NCI-H526 treated with DMSO at 0.1 percent for 48 hours (cell line): ENCODE measurements at regions not wholly inside any gene's neighbourhood (a gene's known extent, or its start where the extent isn't known, plus 50 kb on each side); places are given as distances from the start of the nearest gene placed in this dataset.
A peak's percentile ranks its signal among the peaks of the same experiment; 100 is the strongest.
"Not testable (repeated sequence)": the region's sequence is repeated elsewhere in the genome, so short reads cannot be mapped to it uniquely, and the experiment has no call there.

ENCODE experiments used
- DNase-seq: peaks from one replicate; lab custom pipeline; 2025; lab: John Stamatoyannopoulos, UW

DNA sequence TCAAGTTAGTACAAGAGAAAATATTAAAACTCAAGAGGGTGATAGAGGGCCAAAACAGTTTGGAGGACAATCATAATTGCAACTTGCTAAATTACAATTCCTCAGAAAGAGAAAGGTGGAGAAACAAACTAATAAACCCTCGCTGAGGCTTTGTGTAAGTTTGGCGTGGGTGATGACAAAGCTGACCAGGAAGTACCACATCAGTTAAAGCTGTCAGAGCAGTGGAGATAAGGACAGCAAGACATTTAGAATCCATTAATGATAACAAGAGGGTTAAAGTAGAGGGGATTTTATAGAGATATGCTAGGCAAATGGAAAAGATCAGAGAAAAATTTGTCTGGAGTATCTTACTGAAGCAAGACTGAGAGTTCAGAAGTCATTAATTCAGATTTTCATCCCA lies 334.4 kb downstream of the TFAP2B start:
- no peak for DNase-seq

DNA sequence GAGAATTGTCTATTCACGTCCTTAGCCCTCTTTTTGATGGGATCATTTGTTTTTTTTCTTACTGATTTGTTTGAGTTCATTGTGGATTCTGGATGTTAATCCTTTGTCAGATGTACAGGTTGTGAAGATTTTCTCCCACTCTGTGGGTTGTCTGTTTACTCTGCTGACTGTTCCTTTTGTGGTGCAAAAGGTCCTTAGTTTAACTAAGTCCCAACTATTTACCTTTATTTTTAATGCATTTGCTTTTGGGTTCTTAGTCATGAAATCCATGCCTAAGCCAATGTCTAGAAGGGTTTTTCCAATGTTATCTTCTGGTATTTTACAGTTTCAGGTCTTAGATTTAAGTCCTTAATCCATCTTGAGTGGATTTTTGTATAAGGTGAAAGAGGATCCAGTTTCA lies 336.3 kb downstream of the TFAP2B start:
- not testable (repeated sequence) for DNase-seq

DNA sequence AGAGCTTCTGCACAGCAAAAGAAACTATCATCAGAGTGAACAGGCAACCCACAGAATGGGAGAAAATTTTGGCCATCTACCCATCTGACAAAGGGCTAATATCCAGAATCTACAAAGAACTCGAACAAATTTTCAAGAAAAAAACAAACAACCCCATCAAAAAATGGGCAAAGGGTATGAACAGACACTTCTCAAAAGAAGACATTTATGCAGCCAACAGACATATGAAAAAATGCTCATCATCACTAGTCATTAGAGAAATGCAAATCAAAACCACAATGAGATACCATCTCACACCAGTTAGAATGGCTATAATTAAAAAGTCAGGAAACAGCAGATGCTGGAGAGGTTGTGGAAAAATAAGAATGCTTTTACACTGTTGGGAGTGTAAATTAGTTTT lies 340.6 kb downstream of the TFAP2B start:
- DNase-seq: not testable (repeated sequence)

DNA sequence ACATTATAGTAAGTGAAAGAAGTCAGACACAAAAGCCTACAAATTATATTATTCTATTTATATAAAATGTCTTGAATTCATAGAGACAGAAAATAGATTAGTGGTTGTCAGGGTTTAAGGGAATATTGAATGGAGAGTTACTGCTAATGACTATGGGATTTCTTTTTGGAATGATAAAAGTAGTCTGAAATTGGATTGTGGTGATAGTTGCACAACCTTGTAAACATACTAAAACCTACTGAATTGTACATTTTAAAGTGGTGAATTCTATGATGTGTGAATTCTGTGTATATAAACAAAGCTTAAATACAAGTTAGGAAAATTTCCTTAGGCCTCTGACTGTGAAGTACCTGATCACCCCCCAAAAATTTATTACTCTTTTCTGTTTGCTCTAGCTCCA lies 343.1 kb downstream of the TFAP2B start:
- DNase-seq: no peak

DNA sequence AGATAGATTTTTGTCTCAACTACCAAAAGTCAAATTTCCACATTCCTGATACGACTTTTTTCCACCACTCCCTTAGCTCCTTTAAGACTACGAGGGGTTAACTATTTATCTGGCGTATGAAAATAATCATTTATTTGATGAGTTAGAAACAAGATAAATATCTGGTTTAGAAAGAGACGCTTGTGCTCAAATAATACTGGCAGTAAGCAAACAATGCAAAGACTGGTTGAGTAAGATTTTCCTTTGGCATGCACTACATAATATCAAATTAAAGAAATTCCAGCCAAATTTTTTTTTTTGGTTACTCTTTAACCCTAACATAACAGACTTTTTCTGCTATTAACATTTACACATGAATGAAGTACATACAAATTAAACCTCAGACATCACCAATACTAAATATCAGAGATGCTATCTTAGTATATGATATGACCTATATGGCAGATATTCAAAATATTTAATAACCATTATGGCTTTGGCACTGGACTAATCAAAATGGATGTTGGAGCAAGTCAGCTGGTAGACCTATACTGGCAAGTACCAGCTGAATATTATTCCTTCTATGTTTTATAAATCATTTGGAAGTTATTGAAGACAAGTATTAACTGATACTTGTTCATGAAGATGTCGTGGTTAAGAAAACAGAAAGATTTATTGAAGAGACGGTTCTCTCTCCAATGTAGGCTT lies 345.3 kb downstream of the TFAP2B start:
- DNase-seq: no peak

DNA sequence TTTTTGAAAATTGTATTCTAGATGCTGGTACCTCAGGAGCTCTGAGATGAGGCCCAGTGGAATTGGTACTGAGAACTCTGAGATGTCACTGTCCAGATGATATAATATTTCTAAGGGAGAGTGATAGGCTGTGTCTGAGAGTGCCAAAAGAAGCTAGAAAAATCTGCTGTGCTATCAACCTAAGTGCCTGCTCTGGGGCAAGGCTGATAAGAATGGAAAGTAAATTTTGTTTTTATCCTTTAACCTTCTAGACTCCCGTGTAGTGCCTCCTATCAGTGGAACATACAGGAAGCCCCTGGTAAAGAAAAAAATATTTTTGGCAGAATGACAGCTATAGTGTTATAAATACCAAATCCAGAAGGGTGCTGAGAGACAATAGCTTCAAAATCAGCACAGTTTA lies 348.2 kb downstream of the TFAP2B start:
- DNase-seq: no peak

DNA sequence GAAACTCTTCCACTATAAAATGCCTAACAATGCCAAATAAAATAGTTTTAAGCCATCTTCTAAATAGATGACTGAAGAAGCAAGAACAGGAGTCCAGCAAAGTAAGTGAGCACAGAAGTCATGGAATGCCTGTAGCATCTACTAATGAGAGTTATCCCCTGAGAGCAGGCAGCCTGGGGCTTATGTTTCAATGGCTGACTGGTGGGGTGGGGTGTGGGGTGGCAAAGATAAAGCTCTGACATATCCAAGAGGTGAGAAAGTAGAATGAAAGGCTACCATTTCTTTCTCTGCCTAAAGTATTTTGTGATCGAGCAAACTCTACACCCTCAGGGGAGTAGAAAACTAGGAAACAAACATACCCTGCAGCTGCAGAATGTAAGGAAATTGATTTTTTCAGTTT lies 348.8 kb downstream of the TFAP2B start:
- no peak for DNase-seq

DNA sequence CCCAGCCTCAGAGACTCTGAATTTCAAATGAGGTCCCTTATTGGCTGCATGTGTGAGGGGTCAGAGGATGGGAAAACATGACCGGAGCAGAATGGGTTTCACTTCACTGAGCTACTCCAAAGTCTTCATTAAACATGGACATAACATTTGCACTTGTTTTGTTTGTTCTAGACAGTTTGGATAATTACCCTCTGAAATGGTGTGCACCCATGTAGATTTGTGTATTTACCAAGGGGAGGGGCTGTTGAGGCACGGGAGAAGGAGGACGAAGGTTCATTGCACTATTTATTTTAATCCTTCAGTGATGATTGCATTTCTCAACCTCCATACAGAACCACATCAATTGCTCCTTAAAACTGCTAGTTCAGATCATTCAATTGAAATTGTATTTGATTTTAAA lies 364.2 kb downstream of the TFAP2B start:
- peak; percentile 69 for DNase-seq

DNA sequence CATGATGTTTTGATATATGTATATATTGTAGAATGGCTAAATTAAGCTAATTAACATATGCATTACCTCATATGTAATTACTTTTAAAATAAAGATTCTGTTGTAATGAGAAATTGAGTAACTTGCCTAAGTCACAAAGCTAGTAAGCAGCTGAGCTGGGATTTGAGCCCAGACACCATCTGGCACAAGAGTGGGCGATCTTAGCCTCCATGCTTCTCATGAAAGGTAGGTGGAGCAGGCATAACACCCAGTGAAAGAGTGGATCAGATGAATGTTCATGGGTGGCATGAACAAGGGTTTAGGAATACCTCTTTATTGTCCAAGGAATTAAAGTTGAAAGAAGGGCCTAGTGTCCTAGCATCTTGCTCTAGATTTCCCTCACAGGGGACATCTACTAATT lies 365.4 kb downstream of the TFAP2B start:
- DNase-seq: no peak

DNA sequence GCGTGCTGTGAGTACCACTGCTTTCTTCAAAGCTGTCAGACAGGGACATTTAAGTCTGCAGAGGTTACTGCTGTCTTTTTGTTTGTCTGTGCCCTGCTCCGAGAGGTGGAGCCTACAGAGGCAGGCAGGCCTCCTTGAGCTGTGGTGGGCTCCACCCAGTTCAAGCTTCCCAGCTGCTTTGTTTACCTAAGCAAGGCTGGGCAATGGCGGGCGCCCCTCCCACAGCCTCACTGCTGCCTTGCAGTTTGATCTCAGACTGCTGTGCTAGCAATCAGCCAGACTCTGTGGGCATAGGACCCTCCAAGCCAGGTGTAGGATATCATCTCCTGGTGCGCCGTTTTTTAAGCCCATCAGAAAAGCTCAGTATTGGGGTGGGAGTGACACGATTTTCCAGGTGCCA lies 374.5 kb downstream of the TFAP2B start:
- DNase-seq: not testable (repeated sequence)

DNA sequence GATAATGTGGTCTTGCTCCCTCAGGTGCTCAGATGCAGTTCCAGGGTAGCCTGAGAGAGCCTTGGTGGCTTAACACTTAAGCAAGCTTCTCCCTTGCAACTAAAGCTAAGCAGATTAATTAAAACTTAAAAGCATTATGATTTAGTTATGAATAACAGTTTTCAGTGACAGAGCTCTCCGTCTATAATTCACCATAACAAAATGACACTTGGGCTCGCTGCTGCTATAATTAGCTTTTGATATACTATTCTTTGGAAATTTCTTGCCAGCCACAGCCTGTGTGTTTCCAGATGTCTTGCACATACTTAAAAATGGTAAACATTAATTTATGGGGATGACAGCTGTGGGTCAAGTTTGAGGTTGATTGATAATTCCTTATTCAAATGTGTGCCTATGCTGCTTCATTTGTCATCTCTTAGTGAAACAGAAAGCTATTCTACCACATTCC lies 380.5 kb downstream of the TFAP2B start:
- DNase-seq: no peak

DNA sequence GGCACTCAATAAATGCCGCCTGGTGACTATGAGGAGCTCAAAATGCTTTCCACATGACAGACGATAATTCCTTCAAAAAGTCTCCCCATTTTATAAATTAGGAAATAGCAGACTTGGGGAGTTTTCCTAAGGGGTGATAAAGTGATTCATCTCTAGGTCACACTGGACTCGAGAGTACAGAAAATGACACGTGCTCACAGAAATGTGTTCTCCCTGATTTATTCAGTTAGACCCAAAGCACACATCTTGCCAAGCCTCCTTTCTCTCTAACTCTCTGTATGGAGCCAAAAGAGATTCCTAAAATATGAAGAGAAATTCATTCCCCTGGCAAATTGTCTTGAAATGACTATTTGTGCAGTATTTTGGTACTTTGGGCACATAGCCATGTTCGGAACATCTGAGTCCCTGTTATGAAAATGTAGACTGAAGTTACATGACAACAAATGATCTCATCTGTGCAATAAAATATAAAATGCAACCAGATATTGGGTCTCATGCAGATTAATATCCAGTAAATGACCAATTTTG lies 381.1 kb downstream of the TFAP2B start:
- DNase-seq: no peak

DNA sequence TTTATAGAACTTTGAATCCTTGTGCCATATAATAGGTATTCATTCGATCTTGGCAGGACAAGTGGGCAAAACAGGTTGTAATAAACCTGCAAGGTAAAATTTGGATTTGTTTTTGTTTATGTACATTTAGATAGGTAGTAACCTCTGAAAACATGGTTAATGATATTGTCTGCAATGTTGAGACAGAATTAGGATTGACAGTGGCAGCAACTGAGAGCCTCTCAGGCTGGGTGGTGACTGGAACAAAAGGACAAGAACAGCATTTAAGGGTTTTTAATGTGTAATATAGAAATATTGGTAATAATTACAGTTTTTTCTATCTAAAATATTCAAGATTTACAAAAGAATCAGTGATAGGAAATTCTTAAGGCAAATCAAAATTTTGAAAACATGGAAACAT lies 382.0 kb downstream of the TFAP2B start:
- DNase-seq: no peak

DNA sequence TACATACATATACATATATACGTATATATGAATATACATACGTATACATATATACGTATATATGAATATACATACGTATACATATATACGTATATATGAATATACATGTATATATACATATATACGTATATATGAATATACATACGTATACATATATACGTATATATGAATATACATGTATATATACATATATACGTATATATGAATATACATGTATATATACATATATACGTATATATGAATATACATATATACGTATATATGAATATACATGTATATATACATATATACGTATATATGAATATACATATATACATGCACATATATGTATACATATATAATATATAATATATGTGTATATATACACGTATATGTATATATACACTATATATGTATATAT lies 384.0 kb downstream of the TFAP2B start:
- not testable (repeated sequence) for DNase-seq

DNA sequence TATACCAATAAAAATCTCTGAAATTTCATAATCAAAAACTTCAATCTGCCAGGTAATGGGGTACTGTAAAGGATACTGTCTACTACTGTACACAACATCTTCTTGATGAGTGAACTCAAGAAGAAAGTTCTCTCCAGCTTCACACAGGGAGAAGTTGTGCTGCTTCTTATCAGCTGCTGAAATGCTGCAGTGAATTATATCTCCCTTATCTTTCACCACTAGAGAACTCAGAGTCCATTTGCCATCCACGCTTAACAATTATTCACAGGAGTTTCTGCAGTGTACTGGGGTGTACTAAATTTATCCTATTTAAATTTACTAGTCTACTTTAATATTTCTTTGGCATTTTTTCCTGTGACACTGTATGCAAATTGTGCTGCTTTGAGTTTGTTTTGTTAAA lies 384.8 kb downstream of the TFAP2B start:
- DNase-seq: no peak

DNA sequence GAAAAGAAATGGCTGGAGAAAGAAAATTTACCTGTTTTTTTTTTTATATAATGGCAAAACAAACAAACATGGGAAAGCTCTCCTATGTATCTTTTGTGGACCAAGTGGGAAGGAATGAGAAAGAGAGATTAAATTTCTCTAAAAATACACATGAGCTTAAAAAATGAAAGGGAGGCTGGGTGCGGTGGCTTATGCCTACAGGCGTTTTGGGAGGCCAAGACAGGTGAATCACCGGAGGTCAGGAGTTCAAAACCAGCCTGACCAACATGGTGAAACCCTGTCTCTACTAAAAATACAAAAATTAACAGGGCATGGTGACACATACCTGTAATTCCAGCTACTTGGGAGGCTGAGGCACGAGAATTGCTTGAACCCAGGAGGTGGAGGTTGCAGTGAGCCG lies 388.0 kb downstream of the TFAP2B start:
- DNase-seq: not testable (repeated sequence)

DNA sequence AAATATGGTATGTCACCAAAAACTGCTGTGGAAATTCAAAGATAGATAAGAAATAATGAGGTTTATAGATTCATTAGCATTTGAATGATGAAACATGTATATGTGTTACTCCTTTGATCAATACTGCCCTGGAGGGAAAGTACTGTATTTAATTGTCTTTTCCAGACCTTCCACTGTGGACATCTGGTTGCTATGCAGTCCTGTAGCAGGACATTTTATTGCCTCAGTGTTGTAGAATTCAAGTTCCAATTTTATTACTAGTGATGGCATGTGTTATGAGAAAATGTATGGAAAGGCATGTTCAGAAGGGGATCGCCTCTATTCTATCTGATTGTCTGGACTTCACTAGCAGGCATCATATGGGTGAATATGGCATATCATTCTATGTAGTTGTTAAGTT lies 391.0 kb downstream of the TFAP2B start:
- DNase-seq: peak; percentile 82

DNA sequence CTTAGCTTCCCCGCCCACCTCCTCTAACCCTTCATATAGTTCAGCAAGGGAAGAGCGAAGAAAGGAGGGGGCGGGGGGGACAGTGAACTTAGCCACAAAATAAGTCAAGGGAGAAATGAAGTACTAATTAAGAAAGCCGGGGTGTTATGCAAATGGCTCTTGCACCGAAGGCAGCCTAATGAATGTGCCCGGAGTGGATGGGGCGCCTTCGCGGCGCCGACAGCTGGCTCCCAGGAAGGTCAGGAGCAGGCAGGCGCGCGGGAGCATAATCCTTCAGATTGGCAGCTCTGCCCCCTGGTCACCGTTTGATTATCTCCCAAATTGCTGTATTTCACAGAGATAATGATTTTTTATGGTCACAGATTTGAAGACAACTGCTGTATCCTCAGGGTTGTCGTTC lies 395.1 kb downstream of the TFAP2B start:
- DNase-seq: peak; percentile 81

DNA sequence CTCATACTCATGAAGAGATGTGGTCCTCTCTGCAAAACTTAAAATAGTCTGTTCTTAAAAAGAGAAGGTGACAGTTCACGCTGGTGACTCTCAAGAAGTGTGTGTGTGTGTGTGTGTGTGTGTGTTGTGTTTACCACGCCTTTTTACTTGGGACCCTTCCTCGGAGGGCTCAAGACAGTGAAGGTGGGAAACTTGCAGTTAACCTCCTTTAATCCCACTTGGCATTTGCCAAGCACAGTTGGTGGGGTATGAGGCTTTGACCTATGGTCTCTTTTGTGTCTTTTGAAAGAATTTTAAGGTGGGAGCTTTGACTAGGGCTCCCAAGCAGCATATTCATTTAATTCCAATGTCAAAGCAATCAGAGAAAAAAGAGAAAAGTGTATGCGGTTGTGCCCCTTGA lies 395.8 kb downstream of the TFAP2B start:
- DNase-seq: no peak

DNA sequence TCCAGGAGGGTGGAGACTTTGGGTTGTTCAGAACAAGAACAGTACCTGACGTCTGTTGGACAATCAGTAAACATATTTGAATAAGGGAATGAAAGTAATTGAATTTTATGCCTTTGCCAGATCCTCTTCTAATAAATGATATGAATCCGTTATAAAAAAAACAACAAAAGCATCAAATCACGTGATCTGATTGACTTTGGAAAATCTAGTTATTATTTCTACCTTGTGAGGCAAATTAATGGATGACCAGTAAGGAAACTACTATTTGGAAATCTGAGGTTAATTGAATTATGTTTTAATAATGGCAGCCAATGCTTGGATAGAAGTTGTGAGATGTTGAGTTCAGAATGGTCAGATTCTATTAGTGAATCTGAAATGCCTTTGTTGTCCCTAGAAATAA lies 399.5 kb downstream of the TFAP2B start:
- DNase-seq: no peak

DNA sequence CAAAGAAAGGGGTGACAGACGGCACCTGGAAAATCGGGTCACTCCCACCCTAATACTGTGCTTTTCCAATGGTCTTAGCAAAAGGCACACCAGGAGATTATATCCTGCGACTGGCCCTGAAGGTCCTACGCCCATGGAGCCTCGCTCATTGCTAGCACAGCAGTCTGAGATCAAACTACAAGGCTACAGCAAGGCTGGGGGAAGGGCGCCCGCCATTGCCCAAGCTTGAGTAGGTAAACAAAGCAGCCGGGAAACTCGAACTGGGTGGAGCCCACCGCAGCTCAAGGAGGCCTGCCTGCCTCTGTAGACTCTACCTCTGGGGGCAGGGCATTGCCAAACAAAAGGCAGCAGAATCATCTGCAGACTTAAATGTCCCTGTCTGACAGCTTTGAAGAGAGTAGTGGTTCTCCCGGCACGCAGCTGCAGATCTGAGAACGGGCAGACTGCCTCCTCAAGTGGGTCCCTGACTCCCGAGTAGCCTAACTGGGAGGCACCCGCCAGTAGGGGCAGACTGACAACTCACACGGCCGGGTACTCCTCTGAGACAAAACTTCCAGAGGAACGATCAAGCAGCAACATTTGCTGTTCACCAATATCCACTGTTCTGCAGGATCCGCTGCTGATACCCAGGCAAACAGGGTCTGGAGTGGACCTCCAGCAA lies 406.0 kb downstream of the TFAP2B start:
- not testable (repeated sequence) for DNase-seq

DNA sequence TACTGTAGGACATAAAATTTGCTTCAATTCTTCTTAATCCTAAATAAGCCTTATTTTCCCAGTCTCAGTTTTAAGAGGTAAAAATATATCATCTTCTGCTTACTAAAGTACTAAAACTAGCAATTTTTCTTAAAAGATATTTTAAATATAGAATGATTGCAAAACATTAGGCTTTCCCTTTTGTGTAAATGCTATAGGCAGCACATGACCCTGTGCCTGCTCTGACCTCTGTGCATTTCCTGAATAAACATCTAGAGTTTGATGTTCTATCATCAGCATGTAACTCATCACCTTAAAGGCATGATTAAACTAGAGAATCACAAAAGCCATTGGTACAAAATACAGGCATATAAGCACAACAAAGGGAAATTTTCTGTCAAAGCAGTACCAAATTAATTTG lies 422.7 kb downstream of the TFAP2B start:
- no peak for DNase-seq

DNA sequence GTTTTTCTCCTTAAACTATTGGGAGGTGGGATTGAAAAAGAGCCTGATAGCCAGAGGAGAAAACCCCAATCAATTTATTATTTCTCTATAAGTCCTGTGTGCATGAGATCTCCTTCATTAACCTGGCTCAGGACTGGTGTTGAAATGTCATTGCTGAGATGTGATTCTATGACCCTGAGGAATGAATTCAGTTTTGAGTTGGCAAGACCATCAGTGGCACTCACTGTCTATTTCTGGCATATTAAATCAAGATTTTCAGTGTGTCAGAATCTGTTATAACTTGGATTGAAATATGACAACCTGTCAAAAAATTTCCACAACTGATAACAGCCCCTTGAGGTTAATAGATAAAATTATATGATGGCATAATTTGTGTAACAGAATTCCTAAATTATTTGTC lies 431.1 kb downstream of the TFAP2B start:
- DNase-seq: no peak

DNA sequence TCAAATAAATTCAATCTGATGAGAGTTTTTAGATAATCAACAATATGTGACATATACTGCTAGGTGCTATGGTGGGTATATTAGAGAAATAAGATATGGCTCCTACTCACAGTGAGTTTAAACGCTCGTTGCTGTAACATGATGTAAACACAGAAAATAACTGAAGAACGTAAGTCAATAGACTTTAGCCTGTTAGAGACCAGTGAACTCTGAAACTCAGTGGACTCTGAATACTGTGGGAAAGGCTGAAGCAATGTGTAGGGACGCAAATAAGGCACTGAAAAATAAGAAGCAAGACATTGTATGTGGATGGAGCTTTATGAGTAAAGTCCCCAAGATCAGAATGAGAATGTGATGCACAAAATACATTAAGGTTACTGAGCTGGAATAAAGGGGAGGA lies 431.6 kb downstream of the TFAP2B start:
- DNase-seq: no peak
